ENCODE measurements at regions not wholly inside any gene's neighbourhood (a gene's known extent, or its start where the extent isn't known, plus 50 kb on each side); places are given as distances from the start of the nearest gene placed in this dataset.

DNA sequence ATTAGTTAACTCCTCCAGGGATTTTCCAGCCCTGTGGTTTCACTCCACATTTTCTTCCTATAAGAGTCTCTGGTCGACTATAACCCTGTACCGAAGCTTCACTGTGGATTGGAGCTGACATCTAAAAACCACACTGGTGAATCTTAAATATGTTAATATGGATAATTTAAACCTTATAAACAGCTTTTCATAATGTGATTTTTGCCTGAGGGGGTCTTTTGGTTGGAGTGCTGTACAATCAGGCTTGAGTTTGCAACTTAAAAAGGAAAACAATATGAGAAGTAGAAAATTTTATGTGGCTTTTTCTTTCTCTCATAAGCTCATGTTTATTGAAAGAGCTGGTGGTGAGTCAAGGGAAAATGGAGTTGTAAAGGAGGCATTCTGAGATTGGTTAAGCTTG, 313.7 kb downstream of the VPS13C start:
- no peak for DNase-seq (ENCODE audit: extremely low read depth, low read depth)
- TF ChIP-seq CTCF (IDR thresholded peaks at IDR 0.05; ENCODE audit: low read depth, low read length, missing control alignments), result no peak
- no peak overlapping the region for H3K4me3 ChIP-seq (replicated peaks; ENCODE audit: low read depth, low read length)

DNA sequence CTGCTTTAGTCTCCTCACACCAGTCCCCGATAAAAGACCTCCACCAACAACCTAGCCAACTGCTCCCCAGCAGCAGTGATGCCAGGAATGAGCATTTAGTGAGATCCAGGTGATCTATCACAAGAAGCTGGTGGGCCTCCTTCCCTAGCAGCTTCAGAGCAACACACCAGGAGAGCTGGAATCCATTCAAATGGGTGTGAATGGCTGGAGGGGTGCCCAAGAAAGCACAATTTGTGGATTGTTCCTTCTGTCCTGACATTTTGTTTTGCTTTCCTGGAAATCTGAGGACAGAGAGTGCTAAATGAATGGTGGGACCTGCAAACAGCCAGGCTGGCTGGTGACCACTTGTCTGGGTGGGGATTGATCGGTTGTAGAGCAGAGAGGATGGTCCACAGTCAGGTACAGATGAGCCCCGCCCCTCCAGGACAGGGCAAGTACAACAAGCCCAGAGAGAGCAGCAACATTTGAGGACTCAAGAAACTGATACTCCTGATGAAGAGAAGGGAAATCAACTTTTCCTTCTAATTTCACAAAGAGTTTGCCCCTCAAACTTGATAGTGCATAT, 316.8 kb downstream of the VPS13C start:
- H3K4me3 ChIP-seq (replicated peaks; ENCODE audit: low read depth, low read length), result no peak overlapping the region
- no peak for TF ChIP-seq CTCF (IDR thresholded peaks at IDR 0.05; ENCODE audit: low read depth, low read length, missing control alignments)
- DNase-seq (ENCODE audit: extremely low read depth, low read depth), result no peak

DNA sequence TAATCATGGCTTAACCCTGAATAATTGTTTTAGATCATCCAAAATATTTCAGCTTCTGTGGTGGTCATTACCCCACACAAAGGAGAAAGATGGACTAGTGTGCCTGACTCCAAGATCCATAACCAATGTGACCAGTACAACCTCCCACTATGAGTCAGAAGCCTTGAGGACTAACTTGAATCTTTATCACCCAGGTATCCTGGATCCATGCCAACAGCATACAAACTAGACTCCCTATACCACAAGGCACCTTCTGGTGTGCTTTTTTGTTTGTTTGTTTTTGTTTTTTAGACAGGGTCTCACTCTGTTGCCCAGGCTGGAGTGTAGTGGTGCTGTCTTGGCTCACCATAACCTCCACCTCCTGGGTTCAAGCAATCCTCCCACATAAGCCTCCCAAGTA, 317.7 kb downstream of the VPS13C start:
- DNase-seq (ENCODE audit: extremely low read depth, low read depth), result no peak
- no peak for TF ChIP-seq CTCF (IDR thresholded peaks at IDR 0.05; ENCODE audit: low read depth, low read length, missing control alignments)
- no peak overlapping the region for H3K4me3 ChIP-seq (replicated peaks; ENCODE audit: low read depth, low read length)

- no peak for DNase-seq (ENCODE audit: extremely low read depth, low read depth)
- TF ChIP-seq CTCF (IDR thresholded peaks at IDR 0.05; ENCODE audit: low read depth, low read length, missing control alignments), result no peak
- no peak overlapping the region for H3K4me3 ChIP-seq (replicated peaks; ENCODE audit: low read depth, low read length)
These were observed 323.5 kb downstream of the VPS13C start for GRCh38 chr15:61736790-61737189.

GRCh38 chr15:61731099-61731498, 329.1 kb downstream of the VPS13C start:
- DNase-seq (ENCODE audit: extremely low read depth, low read depth), result no peak
- no peak for TF ChIP-seq CTCF (IDR thresholded peaks at IDR 0.05; ENCODE audit: low read depth, low read length, missing control alignments)
- H3K4me3 ChIP-seq (replicated peaks; ENCODE audit: low read depth, low read length), result no peak overlapping the region

GRCh38 chr15:61729646-61730045, 330.6 kb downstream of the VPS13C start:
- H3K4me3 ChIP-seq (replicated peaks; ENCODE audit: low read depth, low read length), result no peak overlapping the region
- DNase-seq (ENCODE audit: extremely low read depth, low read depth), result no peak
- no peak for TF ChIP-seq CTCF (IDR thresholded peaks at IDR 0.05; ENCODE audit: low read depth, low read length, missing control alignments)

- no peak overlapping the region for H3K4me3 ChIP-seq (replicated peaks; ENCODE audit: low read depth, low read length)
- TF ChIP-seq CTCF (IDR thresholded peaks at IDR 0.05; ENCODE audit: low read depth, low read length, missing control alignments), result no peak
- DNase-seq (ENCODE audit: extremely low read depth, low read depth), result no peak
These were observed 334.1 kb downstream of the VPS13C start for GRCh38 chr15:61726166-61726565.

Measured in HFF-Myc (cell line).